OCI-LY1 (cell line): ENCODE measurements at regions not wholly inside any gene's neighbourhood (a gene's known extent, or its start where the extent isn't known, plus 50 kb on each side); places are given as distances from the start of the nearest gene placed in this dataset.

Source experiments
- CTCF ChIP-seq: fragments of 200-600 bp; sonication (generic), shearing (Covaris generic); IDR thresholded peaks from 2 replicates; pipeline ENCODE4 v1.5.1; 2017; ENCODE audit warnings: mild to moderate bottlenecking, antibody characterized with exemption, low read length, moderate library complexity, mixed read lengths
- EZH2 ChIP-seq: fragments of 200-600 bp; sonication (generic), shearing (Covaris generic); IDR thresholded peaks from 2 replicates; pipeline ENCODE4 v1.8.0; 2017; ENCODE audit warnings: borderline replicate concordance, mixed run types, mild to moderate bottlenecking, antibody characterized with exemption, low read length, moderate library complexity, mixed read lengths

- TF ChIP-seq CTCF = no peak
- no peak for TF ChIP-seq EZH2
Measured at GRCh38 chr13:33550276-33550675, 264.7 kb upstream of the STARD13 start.
